ENCODE measurements at regions not wholly inside any gene's neighbourhood (a gene's known extent, or its start where the extent isn't known, plus 50 kb on each side); places are given as distances from the start of the nearest gene placed in this dataset.

DNA sequence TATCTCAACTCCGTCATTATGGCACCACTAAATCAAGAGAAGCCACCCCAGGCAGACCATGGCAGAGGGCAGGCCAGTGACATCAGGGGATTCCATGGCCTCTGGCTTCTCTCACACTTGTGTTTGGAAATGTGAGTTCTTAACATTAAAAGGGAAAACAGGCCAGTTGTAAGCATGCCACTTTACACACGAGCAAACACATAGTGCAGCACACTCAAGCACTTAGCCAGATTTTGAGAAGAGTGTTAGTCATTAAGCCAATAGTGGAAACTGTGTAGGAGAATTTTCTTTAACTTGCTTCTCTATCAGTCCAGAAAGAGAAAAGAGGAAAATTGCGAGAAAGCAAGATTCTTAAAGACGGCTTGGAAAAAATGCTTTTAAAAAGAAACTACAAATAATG lies 401.5 kb downstream of the TDRD3 start:
- TF ChIP-seq, protein P1, sequence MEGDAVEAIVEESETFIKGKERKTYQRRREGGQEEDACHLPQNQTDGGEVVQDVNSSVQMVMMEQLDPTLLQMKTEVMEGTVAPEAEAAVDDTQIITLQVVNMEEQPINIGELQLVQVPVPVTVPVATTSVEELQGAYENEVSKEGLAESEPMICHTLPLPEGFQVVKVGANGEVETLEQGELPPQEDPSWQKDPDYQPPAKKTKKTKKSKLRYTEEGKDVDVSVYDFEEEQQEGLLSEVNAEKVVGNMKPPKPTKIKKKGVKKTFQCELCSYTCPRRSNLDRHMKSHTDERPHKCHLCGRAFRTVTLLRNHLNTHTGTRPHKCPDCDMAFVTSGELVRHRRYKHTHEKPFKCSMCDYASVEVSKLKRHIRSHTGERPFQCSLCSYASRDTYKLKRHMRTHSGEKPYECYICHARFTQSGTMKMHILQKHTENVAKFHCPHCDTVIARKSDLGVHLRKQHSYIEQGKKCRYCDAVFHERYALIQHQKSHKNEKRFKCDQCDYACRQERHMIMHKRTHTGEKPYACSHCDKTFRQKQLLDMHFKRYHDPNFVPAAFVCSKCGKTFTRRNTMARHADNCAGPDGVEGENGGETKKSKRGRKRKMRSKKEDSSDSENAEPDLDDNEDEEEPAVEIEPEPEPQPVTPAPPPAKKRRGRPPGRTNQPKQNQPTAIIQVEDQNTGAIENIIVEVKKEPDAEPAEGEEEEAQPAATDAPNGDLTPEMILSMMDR (optimal IDR thresholded peaks at IDR 0.05 in 1 of 3, IDR thresholded peaks at IDR 0.05 in 1 of 3, conservative IDR thresholded peaks at IDR 0.05 in 1 of 3; ENCODE audit: extremely low read depth in 1 of 3, insufficient read depth in 2 of 3, low read length in 3 of 3): no peak
- TF ChIP-seq EZH2 (IDR thresholded peaks at IDR 0.05; ENCODE audit: low read length): no peak
